SJCRH30 (cell line): ENCODE measurements at regions not wholly inside any gene's neighbourhood (a gene's known extent, or its start where the extent isn't known, plus 50 kb on each side); places are given as distances from the start of the nearest gene placed in this dataset.

Experiments used
- DNase-seq, 2 experiments: peaks; one replicate each; pipeline ENCODE4 v3.0.0-alpha.2; 2015 to 2020
- H3K27ac ChIP-seq: fragments of 250-450 bp; sonication (Bioruptor Pico); 2 replicates; pipeline ENCODE4 v1.5.1; 2020; ENCODE audit warnings: mild to moderate bottlenecking, moderate library complexity
- H3K27me3 ChIP-seq: fragments of 250-450 bp; sonication (Bioruptor Pico); 2 replicates; pipeline ENCODE4 v1.5.1; 2020; ENCODE audit warnings: mild to moderate bottlenecking, moderate library complexity
- H3K36me3 ChIP-seq: fragments of 250-450 bp; sonication (Bioruptor Pico); 2 replicates; pipeline ENCODE4 v1.5.1; 2020; ENCODE audit warnings: mild to moderate bottlenecking, moderate library complexity
- H3K4me1 ChIP-seq: fragments of 250-450 bp; sonication (Bioruptor Pico); 2 replicates; pipeline ENCODE4 v1.5.1; 2020; ENCODE audit warnings: mild to moderate bottlenecking, moderate library complexity
- H3K4me3 ChIP-seq: fragments of 250-450 bp; sonication (Bioruptor Pico); 2 replicates; pipeline ENCODE4 v1.5.1; 2020; ENCODE audit warnings: mild to moderate bottlenecking, moderate library complexity
- H3K9me3 ChIP-seq: fragments of 250-450 bp; sonication (Bioruptor Pico); replicated peaks from 2 replicates; pipeline ENCODE4 v1.5.1; 2020; ENCODE audit warnings: mild to moderate bottlenecking, moderate library complexity

GRCh38 chr2:220936641-220937197 is 635.4 kb downstream of the EPHA4 start:
- no peak for DNase-seq
- H3K9me3 ChIP-seq, result no peaks in the 10 kb centered on the region

GRCh38 chr2:220937245-220937644 is 634.9 kb downstream of the EPHA4 start:
- H3K27me3 ChIP-seq, result no peaks in the 10 kb centered on the region
- no peaks in the 10 kb centered on the region for H3K4me1 ChIP-seq
- no peaks in the 10 kb centered on the region for H3K9me3 ChIP-seq
- no peak for DNase-seq
- no peak overlapping the region for H3K4me3 ChIP-seq
- H3K27ac ChIP-seq, result no peak overlapping the region
- H3K36me3 ChIP-seq, result no peaks in the 10 kb centered on the region

More at GRCh38 chr2:220936641-220937197, 635.4 kb downstream of the EPHA4 start:
- Histone ChIP-seq H3K27me3 (no peaks in the 10 kb centered on the region), H3K4me3 (no peak overlapping the region), H3K4me1 (no peaks in the 10 kb centered on the region), H3K36me3 (no peaks in the 10 kb centered on the region), H3K27ac (no peak overlapping the region)

GRCh38 chr2:220940646-220941045 is 631.5 kb downstream of the EPHA4 start:
- no peaks in the 10 kb centered on the region for H3K27me3 ChIP-seq
- no peaks in the 10 kb centered on the region for H3K9me3 ChIP-seq
- H3K4me1 ChIP-seq, result no peaks in the 10 kb centered on the region
- H3K4me3 ChIP-seq, result no peak overlapping the region
- no peak overlapping the region for H3K27ac ChIP-seq
- no peaks in the 10 kb centered on the region for H3K36me3 ChIP-seq
- no peak for DNase-seq

GRCh38 chr2:220941683-220942082 is 630.4 kb downstream of the EPHA4 start:
- Histone ChIP-seq H3K9me3 (no peaks in the 10 kb centered on the region), H3K36me3 (no peaks in the 10 kb centered on the region), H3K27ac (no peak overlapping the region), H3K27me3 (no peaks in the 10 kb centered on the region), H3K4me1 (no peaks in the 10 kb centered on the region), H3K4me3 (no peak overlapping the region)
- no peak for DNase-seq

- H3K9me3 ChIP-seq, result no peaks in the 10 kb centered on the region
- no peak for DNase-seq
- H3K4me3 ChIP-seq, result no peak overlapping the region
- no peak overlapping the region for H3K27ac ChIP-seq
- H3K36me3 ChIP-seq, result no peaks in the 10 kb centered on the region
- peaks cover 4% of the 10 kb centered on the region; the same call in 1 of the 2 replicates for H3K4me1 ChIP-seq
- no peaks in the 10 kb centered on the region for H3K27me3 ChIP-seq
These were observed 625.6 kb downstream of the EPHA4 start for GRCh38 chr2:220946552-220946951.

DNA sequence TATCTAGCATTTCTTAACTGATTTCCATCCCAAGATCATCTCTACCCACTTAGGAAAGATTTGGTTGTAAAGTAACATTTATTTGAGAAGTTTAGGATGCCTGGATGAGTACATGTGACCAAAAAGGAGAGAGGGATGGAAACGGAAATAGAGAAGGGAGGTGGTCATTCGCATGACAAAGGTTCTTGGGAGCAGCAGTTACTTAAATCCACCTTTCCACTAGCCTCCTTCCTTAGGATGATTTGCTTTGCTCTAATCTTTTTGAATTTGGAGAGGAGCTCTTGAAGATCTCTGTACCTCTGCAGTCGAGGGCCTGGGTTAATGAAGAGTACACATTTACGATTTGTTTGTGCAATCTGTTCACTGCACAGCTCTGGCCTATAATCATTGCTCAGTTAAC is 623.5 kb downstream of the EPHA4 start:
- Histone ChIP-seq H3K4me1 (peaks cover 4% of the 10 kb centered on the region; the same call in 1 of the 2 replicates), H3K27ac (no peak overlapping the region), H3K4me3 (no peak overlapping the region), H3K27me3 (no peaks in the 10 kb centered on the region), H3K9me3 (no peaks in the 10 kb centered on the region), H3K36me3 (no peaks in the 10 kb centered on the region)
- no peak for DNase-seq

- Histone ChIP-seq H3K4me3 (no peak overlapping the region), H3K36me3 (no peaks in the 10 kb centered on the region), H3K9me3 (no peaks in the 10 kb centered on the region), H3K4me1 (peaks cover 4% of the 10 kb centered on the region; the same call in 1 of the 2 replicates), H3K27me3 (no peaks in the 10 kb centered on the region), H3K27ac (no peak overlapping the region)
- DNase-seq, result peak in 1 of 2 experiments; percentile 22
These were observed 622.6 kb downstream of the EPHA4 start for GRCh38 chr2:220949466-220949865.

GRCh38 chr2:220955776-220956175 is 616.3 kb downstream of the EPHA4 start:
- H3K9me3 ChIP-seq, result no peaks in the 10 kb centered on the region
- H3K4me1 ChIP-seq, result no peaks in the 10 kb centered on the region
- no peaks in the 10 kb centered on the region for H3K27me3 ChIP-seq
- H3K36me3 ChIP-seq, result no peaks in the 10 kb centered on the region
- no peak for DNase-seq
- no peak overlapping the region for H3K27ac ChIP-seq
- no peak overlapping the region for H3K4me3 ChIP-seq

GRCh38 chr2:220956429-220956828 is 615.7 kb downstream of the EPHA4 start:
- H3K36me3 ChIP-seq, result no peaks in the 10 kb centered on the region
- no peaks in the 10 kb centered on the region for H3K4me1 ChIP-seq
- no peaks in the 10 kb centered on the region for H3K9me3 ChIP-seq
- H3K27me3 ChIP-seq, result no peaks in the 10 kb centered on the region
- no peak overlapping the region for H3K27ac ChIP-seq
- DNase-seq, result no peak
- no peak overlapping the region for H3K4me3 ChIP-seq

GRCh38 chr2:220959391-220959802 is 612.7 kb downstream of the EPHA4 start:
- Histone ChIP-seq H3K27ac (no peak overlapping the region), H3K27me3 (no peaks in the 10 kb centered on the region), H3K9me3 (no peaks in the 10 kb centered on the region), H3K4me3 (no peak overlapping the region), H3K4me1 (no peaks in the 10 kb centered on the region), H3K36me3 (no peaks in the 10 kb centered on the region)
- DNase-seq, result no peak

DNA sequence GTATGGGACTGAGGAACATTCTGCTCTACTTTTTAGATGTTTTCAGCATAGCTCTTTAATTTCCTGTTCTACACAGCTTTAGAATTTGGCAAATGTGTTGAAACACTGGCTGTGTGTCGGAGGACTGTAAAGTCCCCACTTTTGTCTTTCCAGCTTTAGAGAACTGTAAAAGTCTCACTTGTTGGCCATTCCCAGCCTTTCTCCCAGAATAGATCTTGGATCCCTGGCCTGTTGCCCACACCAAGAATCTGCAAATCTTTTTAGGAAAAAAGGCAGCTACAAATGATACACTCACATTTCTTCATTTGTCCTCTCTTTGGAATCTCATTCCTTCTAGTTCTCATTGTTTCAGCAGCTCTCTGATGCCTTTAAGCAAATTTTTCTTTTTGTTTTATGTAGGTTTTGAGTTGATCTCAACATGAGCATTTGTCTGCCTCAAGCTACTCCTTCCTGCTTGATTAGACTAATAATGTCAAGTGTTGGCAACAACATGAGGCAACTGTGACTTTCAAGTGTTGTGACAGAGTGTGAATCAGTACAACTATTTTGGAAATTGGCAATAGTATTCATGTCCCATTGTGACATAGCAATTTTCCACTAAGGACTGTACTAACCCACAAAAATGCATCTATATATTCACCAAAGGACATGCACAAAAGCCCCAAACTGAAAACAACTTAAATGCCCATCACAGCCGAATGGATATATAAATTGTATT is 610.8 kb downstream of the EPHA4 start:
- Histone ChIP-seq H3K4me1 (peaks cover 1% of the 10 kb centered on the region; the same call in 1 of the 2 replicates), H3K4me3 (no peak overlapping the region), H3K9me3 (no peaks in the 10 kb centered on the region), H3K36me3 (no peaks in the 10 kb centered on the region), H3K27ac (no peak overlapping the region), H3K27me3 (no peaks in the 10 kb centered on the region)
- no peak for DNase-seq

DNA sequence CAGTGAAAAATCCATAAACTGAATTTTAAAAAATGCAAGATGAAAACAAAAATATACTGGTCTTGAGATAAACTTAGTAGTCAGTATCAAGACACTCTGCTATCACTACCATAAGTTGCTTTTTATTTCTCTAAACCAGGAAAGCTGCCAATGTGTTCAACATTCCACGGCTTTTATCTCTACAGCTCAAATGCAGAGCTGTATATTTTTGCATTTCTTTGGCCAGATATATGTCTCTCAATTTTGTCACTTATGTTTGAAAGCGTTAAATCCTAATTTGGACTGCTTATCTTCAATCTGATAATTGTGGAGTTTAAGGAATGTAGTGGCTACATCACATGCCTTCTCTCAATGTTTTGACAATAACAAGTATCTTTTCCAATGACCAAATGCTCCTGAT is 609.5 kb downstream of the EPHA4 start:
- Histone ChIP-seq H3K27ac (no peak overlapping the region), H3K27me3 (no peaks in the 10 kb centered on the region), H3K36me3 (no peaks in the 10 kb centered on the region), H3K4me1 (peaks cover 10% of the 10 kb centered on the region), H3K4me3 (no peak overlapping the region), H3K9me3 (no peaks in the 10 kb centered on the region)
- DNase-seq, result no peak

GRCh38 chr2:220963076-220963475 is 609.0 kb downstream of the EPHA4 start:
- Histone ChIP-seq H3K27me3 (no peaks in the 10 kb centered on the region), H3K4me3 (no peak overlapping the region), H3K27ac (no peak overlapping the region), H3K4me1 (peaks cover 10% of the 10 kb centered on the region), H3K9me3 (no peaks in the 10 kb centered on the region), H3K36me3 (no peaks in the 10 kb centered on the region)
- no peak for DNase-seq

DNA sequence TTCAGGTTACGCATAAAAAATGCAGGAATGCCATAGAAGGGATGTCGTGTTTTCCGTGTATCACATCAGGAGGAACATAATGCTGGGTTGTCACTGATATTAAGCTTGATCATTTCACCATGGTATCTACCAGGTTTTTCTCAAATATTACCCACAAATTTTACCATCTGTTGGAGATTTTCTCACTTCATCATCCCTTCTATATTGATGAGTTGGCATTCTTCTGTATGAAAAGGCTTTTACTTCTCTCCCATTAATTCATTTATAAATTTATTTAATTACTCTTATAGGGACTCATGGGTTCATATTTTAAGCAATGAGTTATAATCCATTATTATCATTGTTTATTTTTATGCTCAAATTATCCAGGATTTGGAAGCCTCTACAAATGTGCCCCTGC is 608.2 kb downstream of the EPHA4 start:
- Histone ChIP-seq H3K4me3 (no peak overlapping the region), H3K27me3 (no peaks in the 10 kb centered on the region), H3K27ac (no peak overlapping the region), H3K36me3 (no peaks in the 10 kb centered on the region), H3K4me1 (peaks cover 10% of the 10 kb centered on the region), H3K9me3 (no peaks in the 10 kb centered on the region)
- no peak for DNase-seq

GRCh38 chr2:220966636-220967035 is 605.5 kb downstream of the EPHA4 start:
- Histone ChIP-seq H3K27ac (no peak overlapping the region), H3K36me3 (no peaks in the 10 kb centered on the region), H3K9me3 (no peaks in the 10 kb centered on the region), H3K4me3 (no peak overlapping the region), H3K27me3 (no peaks in the 10 kb centered on the region), H3K4me1 (peaks cover 10% of the 10 kb centered on the region)
- DNase-seq, result peak; percentile 17 to 54

- Histone ChIP-seq H3K9me3 (no peaks in the 10 kb centered on the region), H3K4me3 (no peak overlapping the region)
- no peak for DNase-seq
These were observed 602.8 kb downstream of the EPHA4 start for GRCh38 chr2:220969348-220969747.

More at GRCh38 chr2:220969348-220969747, 602.8 kb downstream of the EPHA4 start:
- no peaks in the 10 kb centered on the region for H3K36me3 ChIP-seq
- H3K27ac ChIP-seq, result no peak overlapping the region
- peaks cover 10% of the 10 kb centered on the region for H3K4me1 ChIP-seq
- H3K27me3 ChIP-seq, result no peaks in the 10 kb centered on the region
